Esophagus mucosa (tissue), 1 donor: ENCODE measurements at regions not wholly inside any gene's neighbourhood (a gene's known extent, or its start where the extent isn't known, plus 50 kb on each side); places are given as distances from the start of the nearest gene placed in this dataset.
"Not testable (repeated sequence)": the region's sequence is repeated elsewhere in the genome, so short reads cannot be mapped to it uniquely, and the experiment has no call there.

Experiments
- ATAC-seq: fragments of 200-7000 bp; cut with Tn5 transposase; one replicate; pipeline ENCODE4 v1.9.1; 2020
- donor health status: DM: yes; HTN: yes; CAD: no.

GRCh38 chr9:103242025-103242424 is 246.9 kb downstream of the CYLC2 start:
- ATAC-seq = no peak

GRCh38 chr9:103242486-103242885 is 247.4 kb downstream of the CYLC2 start:
- no peak for ATAC-seq

- no peak for ATAC-seq
Observed at GRCh38 chr9:103243553-103243952, 248.4 kb downstream of the CYLC2 start.

- no peak for ATAC-seq
Observed at GRCh38 chr9:103245369-103245768, 250.2 kb downstream of the CYLC2 start.

GRCh38 chr9:103261951-103262350 is 266.8 kb downstream of the CYLC2 start:
- no peak for ATAC-seq

GRCh38 chr9:103266064-103266463 is 270.9 kb downstream of the CYLC2 start:
- no peak for ATAC-seq

GRCh38 chr9:103277240-103277639 is 282.1 kb downstream of the CYLC2 start:
- ATAC-seq = no peak

GRCh38 chr9:103281126-103281525 is 286.0 kb downstream of the CYLC2 start:
- no peak for ATAC-seq

- no peak for ATAC-seq
Observed at GRCh38 chr9:103287361-103287760, 292.2 kb downstream of the CYLC2 start.

- no peak for ATAC-seq
Observed at GRCh38 chr9:103296189-103296588, 301.1 kb downstream of the CYLC2 start.

GRCh38 chr9:103301051-103301450 is 305.9 kb downstream of the CYLC2 start:
- no peak for ATAC-seq

- no peak for ATAC-seq
Observed at GRCh38 chr9:103304797-103305196, 309.7 kb downstream of the CYLC2 start.

- no peak for ATAC-seq
Observed at GRCh38 chr9:103319979-103320378, 324.8 kb downstream of the CYLC2 start.

- no peak for ATAC-seq
Observed at GRCh38 chr9:103323699-103324098, 328.6 kb downstream of the CYLC2 start.

GRCh38 chr9:103335461-103335860 is 340.3 kb downstream of the CYLC2 start:
- no peak for ATAC-seq

- ATAC-seq = no peak
Observed at GRCh38 chr9:103355000-103355399, 359.9 kb downstream of the CYLC2 start.

GRCh38 chr9:103357980-103358379 is 362.8 kb downstream of the CYLC2 start:
- ATAC-seq = not testable (repeated sequence)

- ATAC-seq = no peak
Observed at GRCh38 chr9:103361906-103362305, 366.8 kb downstream of the CYLC2 start.

- ATAC-seq = no peak
Observed at GRCh38 chr9:103362986-103363385, 367.9 kb downstream of the CYLC2 start.

GRCh38 chr9:103364753-103365152 is 369.6 kb downstream of the CYLC2 start:
- ATAC-seq = no peak

- no peak for ATAC-seq
Observed at GRCh38 chr9:103371152-103371551, 376.0 kb downstream of the CYLC2 start.

- ATAC-seq = no peak
Observed at GRCh38 chr9:103372828-103373227, 377.7 kb downstream of the CYLC2 start.

- ATAC-seq = no peak
Observed at GRCh38 chr9:103377667-103378066, 382.5 kb downstream of the CYLC2 start.

- peak; percentile 76 for ATAC-seq
Observed at GRCh38 chr9:103397868-103398600, 402.9 kb downstream of the CYLC2 start.

GRCh38 chr9:103399535-103399934 is 404.4 kb downstream of the CYLC2 start:
- no peak for ATAC-seq
